ENCODE measurements at regions not wholly inside any gene's neighbourhood (a gene's known extent, or its start where the extent isn't known, plus 50 kb on each side); places are given as distances from the start of the nearest gene placed in this dataset.
"Not testable (repeated sequence)": the region's sequence is repeated elsewhere in the genome, so short reads cannot be mapped to it uniquely, and the experiment has no call there.

DNA sequence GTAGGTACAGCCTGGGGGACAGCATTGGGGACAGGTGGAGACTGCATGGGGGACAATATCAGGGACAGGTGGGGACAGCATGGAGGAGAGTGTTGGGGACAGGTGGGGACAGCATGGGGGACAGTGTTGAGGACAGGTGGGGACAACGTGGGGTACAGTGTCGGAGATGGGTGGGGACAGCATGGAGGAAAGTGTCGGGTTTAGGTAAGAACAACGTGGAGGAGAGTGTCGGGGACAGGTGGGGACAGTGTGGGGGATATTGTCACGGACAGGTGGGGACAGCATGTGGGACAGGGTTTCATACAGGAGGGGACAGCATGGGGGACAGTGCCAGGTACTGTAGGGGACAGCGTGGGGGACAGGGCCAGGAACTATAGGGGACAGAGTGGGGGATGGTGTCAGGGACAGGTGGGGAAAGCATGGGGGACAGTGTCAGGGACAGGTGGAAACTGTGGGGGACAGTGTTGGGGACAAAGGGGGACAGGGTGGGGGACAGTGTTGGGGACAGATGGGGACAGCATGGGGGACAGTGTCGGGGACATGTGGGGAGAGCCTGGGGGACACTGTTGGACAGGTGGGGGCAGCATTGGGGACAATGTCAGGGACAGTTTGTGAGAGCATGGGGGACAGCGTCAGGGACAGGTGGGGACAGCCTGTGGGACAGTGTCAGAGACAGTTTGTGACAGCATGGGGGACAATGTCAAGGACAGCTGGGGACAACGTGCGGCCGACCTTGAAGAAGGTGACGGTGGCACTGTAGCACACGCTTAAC lies 213.1 kb downstream of the TMEM121 start:
- TF ChIP-seq, protein P1, sequence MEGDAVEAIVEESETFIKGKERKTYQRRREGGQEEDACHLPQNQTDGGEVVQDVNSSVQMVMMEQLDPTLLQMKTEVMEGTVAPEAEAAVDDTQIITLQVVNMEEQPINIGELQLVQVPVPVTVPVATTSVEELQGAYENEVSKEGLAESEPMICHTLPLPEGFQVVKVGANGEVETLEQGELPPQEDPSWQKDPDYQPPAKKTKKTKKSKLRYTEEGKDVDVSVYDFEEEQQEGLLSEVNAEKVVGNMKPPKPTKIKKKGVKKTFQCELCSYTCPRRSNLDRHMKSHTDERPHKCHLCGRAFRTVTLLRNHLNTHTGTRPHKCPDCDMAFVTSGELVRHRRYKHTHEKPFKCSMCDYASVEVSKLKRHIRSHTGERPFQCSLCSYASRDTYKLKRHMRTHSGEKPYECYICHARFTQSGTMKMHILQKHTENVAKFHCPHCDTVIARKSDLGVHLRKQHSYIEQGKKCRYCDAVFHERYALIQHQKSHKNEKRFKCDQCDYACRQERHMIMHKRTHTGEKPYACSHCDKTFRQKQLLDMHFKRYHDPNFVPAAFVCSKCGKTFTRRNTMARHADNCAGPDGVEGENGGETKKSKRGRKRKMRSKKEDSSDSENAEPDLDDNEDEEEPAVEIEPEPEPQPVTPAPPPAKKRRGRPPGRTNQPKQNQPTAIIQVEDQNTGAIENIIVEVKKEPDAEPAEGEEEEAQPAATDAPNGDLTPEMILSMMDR (conservative IDR thresholded peaks at IDR 0.05; ENCODE audit: low read length): no peak
- DNase-seq (ENCODE audit: low read depth): no peak

DNA sequence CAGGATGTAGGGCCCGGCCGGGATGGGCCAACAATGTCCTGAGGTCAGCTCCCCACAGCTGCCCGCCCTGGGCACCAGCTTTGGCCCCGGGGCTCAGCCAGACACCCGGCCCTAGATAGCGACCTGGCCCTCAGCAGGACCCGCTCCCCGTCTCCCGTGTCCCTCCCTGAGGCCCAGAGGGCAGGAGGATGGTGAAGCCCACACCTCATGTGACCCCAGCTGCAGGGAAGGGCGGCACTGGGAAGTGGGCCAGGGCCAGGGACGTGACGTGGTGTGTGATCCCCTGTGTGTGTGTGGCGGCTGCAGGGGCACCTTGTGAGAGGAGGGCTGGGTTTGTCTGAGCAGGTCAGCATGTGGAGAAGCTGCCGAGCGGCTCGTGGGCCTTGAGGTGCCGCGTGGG lies 213.9 kb downstream of the TMEM121 start:
- DNase-seq (ENCODE audit: low read depth); H3K4me3 ChIP-seq (ENCODE audit: low read length): not testable (repeated sequence)

More for the DNA sequence above, 213.1 kb downstream of the TMEM121 start:
- no peak overlapping the region for H3K4me3 ChIP-seq (ENCODE audit: low read length)

DNA sequence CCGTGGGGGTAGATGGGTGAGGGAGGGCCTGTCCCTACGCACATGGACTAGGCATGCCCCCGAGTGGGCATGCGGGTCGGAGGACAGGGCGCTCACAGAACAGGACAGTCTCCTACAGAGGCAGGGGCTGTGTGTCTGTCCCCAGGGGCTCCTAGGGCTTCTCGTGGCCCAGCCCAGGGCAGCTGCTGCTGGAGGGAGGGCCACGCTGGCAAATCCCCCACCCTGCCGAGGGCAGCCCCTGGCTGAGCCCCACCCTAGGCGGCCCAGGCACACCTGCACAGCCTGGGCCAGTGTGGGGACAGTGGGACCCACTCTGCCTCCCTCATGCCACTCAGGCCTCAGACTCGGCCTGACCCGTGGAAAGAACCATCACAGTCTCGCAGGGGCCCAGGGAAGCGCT lies 214.6 kb downstream of the TMEM121 start:
- H3K4me3 ChIP-seq (ENCODE audit: low read length); DNase-seq (ENCODE audit: low read depth): not testable (repeated sequence)

DNA sequence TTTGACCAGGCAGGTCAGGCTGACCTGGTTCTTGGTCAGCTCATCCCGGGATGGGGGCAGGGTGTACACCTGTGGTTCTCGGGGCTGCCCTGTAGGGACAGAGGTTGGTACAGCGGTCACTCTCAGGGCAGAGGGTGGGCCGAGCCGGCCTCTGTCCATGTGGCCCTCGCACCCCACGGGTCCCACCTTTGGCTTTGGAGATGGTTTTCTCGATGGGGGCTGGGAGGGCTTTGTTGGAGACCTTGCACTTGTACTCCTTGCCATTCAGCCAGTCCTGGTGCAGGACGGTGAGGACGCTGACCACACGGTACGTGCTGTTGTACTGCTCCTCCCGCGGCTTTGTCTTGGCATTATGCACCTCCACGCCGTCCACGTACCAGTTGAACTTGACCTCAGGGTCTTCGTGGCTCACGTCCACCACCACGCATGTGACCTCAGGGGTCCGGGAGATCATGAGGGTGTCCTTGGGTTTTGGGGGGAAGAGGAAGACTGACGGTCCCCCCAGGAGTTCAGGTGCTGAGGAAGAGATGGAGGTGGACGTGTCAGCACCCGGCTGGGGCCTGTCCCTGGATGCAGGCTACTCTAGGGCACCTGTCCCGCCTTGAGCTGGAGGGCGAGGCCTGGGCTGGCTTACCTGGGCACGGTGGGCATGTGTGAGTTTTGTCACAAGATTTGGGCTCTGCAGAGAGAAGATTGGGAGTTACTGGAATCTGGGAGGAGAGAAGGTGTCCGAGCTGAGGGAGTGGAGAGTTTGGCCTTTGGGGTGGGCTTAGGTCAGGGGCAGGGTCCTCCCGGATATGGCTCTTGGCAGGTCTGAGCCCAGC lies 215.5 kb downstream of the TMEM121 start:
- DNase-seq (ENCODE audit: low read depth); H3K4me3 ChIP-seq (ENCODE audit: low read length): not testable (repeated sequence)

DNA sequence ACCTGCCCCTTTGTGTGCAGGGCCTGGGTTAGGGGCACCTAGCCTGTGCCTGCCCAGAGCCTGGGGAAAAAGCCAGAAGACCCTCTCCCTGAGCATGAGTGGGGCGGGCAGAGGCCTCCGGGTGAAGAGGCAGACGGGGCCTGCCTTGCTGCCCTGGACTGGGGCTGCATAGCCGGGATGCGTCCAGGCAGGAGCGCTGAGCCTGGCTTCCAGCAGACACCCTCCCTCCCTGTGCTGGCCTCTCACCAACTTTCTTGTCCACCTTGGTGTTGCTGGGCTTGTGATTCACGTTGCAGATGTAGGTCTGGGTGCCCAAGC lies 216.1 kb downstream of the TMEM121 start:
- TF ChIP-seq, protein P1 (conservative IDR thresholded peaks at IDR 0.05; ENCODE audit: low read length): no peak
- DNase-seq (ENCODE audit: low read depth): no peak

DNA sequence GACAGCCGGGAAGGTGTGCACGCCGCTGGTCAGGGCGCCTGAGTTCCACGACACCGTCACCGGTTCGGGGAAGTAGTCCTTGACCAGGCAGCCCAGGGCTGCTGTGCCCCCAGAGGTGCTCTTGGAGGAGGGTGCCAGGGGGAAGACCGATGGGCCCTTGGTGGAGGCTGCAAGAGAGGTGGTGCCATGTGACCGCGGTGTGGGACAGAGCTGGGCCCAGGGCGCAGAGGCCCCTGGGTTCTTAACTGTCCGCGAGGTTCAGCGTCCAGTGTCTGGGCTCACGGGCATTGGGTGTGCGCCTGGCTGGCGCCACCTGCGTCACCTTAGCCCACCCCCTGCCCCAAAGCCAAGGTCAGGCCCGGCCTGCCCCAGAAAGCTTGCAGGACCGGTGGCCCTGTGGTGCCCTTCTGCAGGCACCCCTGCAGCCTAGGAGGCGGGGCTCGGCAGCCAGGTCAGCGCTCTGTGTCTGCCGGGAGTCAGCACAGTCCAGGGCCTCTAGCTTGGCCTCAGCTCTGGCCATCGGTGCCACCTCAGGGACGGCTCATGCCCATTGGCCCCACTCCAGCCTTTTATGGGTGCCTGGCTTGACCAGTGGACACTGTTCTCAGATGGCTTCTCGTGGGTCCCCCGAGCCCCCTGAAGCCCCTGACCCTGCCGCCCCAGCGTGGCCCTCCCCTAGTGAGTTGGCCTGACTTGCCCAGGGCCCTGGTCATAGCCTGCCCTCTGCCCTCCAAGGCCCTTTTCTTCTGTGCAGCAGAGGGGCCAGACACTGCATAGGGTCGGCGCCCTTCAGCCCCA lies 216.7 kb downstream of the TMEM121 start:
- DNase-seq (ENCODE audit: low read depth); H3K4me3 ChIP-seq (ENCODE audit: low read length): not testable (repeated sequence)

More for the DNA sequence above, 216.1 kb downstream of the TMEM121 start:
- no peak overlapping the region for H3K4me3 ChIP-seq (ENCODE audit: low read length)

DNA sequence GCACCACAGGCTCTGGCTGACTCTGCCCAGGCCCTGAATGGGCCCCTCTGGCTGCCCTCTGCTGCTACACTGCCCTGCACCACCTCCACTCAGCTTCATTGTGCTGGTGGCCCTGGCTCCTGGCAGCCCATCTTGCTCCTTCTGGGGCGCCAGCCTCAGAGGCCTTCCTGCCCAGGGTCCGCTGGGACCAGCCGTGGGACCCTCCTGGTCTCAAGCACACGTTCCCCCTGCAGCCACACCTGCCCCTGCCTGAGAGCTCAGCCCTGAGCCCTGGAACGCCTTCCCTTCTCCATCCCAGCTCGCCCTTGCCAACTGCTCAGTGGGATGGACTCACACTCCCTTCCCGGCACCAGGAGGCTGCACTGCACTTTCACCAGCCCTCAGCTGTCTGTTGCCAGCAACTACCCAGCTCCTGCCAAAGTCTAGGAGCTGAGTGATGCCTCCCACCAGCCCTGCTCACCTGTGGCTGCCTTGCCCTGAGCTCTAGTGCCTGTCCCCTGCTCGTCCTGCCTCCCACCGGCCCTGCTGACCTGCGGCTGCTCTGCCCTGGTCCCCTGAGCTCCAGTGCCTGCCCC lies 217.9 kb downstream of the TMEM121 start:
- DNase-seq (ENCODE audit: low read depth); H3K4me3 ChIP-seq (ENCODE audit: low read length): not testable (repeated sequence)

DNA sequence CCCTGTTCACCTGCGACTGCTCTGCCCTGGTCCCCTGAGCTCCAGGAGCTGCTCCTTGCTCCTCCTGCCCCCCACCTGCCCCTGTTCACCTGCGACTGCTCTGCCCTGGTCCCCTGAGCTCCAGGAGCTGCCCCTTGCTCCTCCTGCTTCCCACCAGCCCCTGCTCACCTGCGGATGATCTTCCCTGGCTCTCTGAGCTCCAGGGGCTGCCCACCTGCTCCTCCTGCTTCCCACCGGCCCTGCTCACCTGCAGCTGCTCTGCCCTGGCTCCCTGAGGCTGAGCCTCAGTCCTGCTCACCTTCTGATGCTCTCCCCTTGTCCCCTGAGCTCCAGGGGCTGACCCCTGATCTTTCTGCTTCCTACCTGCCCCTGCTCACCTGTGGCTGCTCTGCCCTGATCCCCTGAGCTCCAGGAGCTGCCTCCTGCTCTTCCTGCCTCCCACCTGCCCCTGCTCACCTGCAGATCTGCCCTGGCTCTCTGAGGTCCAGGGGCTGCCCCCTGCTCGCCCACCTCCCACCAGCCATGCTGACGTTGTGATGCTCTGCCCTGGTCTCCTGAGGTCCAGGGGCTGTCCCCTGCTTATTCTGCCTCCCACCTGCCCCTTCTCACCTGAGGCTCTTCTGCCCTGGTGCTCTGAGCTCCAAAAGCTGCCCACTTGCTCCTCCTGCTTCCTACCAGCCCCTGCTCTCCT lies 219.2 kb downstream of the TMEM121 start:
- no peak for DNase-seq (ENCODE audit: low read depth)
- H3K4me3 ChIP-seq (ENCODE audit: low read length): no peak overlapping the region
- TF ChIP-seq, protein P1 (conservative IDR thresholded peaks at IDR 0.05; ENCODE audit: low read length): no peak

DNA sequence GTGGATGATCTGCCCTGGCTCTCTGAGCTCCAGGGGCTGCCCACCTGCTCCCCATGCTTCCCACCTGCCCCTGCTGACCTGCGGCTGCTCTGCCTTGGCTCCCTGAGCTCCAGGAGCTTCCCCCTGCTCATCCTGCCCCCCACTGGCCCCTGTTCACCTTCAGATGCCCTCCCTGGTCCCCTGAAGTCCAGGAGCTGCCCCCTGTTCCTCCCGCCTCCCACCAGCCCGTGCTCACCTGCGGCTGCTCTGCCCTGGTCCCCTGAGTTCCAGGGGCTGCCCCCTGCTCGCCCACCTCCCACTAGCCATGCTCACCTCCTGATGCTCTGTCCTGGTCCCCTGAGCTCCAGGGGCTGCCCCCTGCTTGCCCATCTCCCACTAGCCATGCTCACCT lies 219.7 kb downstream of the TMEM121 start:
- TF ChIP-seq, protein P1 (conservative IDR thresholded peaks at IDR 0.05; ENCODE audit: low read length): no peak
- no peak for DNase-seq (ENCODE audit: low read depth)

DNA sequence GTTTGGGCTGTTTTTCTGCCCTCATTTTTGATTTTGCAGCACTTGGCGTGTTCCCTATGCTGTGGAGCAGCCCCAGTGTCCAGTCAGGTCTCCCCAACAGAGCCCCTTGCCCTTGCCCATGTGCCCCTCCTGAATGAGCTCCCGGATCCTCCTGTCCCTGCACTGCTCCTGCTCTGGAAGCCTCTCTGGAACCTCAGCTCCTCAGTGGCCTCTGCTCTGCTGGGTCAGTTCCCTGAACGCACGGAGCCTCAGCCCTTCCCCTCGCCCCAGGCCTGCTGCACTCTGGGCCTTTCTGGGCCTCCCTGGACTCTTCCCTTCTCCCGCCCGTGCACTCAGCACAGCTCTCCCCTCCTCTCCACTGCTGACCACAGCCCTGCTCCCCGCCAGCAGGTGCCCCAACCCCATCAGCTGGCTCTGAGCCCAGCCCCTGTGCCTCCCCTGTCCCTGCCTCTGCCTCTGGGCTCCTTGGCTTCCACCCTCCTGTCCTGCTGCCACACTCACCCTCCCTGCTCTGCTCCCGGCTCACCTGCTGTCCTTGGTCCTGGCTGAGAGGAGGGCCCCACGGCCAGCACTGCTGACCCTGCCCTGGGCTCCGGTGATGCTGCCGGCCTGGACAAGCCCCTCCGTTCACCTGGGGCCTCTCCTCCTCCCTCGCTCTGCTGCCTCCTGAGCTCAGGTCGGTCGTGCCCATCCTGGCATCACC lies 220.6 kb downstream of the TMEM121 start:
- not testable (repeated sequence) for H3K4me3 ChIP-seq (ENCODE audit: low read length); DNase-seq (ENCODE audit: low read depth)

More for the DNA sequence above, 219.7 kb downstream of the TMEM121 start:
- H3K4me3 ChIP-seq (ENCODE audit: low read length): no peak overlapping the region

DNA sequence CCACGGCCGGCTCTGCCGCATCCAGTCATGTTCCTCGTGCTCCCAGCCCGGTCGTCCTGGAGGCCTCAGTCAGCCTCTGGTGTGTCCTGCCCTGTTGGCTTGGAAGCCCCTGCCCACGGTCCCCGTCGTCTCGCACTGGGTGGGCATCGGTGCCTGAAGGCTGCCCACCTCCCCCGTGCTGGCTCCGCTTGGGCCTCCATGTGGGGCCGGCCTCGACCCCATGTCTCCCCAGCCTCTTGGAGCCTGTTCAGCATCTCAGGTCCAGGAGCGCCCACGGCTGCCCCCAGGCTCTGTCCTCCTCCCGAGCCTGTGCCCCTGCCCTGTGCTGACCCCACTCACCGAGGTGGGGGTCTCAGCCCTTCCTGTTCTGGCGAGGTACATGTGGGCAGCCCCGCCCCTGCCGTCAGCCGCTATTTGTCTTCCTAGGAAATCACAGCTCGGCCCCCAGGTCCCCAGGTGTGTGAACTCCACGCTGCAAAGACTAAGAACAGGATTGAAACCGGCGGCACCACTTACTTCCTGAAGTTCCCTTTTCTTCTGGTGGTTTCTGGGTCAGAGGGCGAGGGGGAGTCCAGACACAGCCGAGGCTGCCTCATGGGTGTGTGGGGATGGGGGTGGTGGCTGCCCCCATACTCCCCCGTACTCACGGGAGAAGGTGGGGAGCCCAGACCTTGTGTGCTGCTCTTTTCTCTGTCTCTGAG lies 221.3 kb downstream of the TMEM121 start:
- DNase-seq (ENCODE audit: low read depth); H3K4me3 ChIP-seq (ENCODE audit: low read length): not testable (repeated sequence)
